ENCODE measurements at regions not wholly inside any gene's neighbourhood (a gene's known extent, or its start where the extent isn't known, plus 50 kb on each side); places are given as distances from the start of the nearest gene placed in this dataset.

- no peak overlapping the region for H3K23ac ChIP-seq (ENCODE audit: insufficient read length, low read depth, low read length)
- no peak overlapping the region for H3K56ac ChIP-seq (ENCODE audit: insufficient read length, low read depth, low read length)
- no peaks in the 10 kb centered on the region for H3K23me2 ChIP-seq (ENCODE audit: insufficient read length, low read depth, low read length, poor library complexity, severe bottlenecking)
- Mint-ChIP-seq H3K4me3 (no peak overlapping the region), H3K4me1 (peaks cover 25 to 26% of the 10 kb centered on the region in 2 experiments), H3K27me3 (ENCODE audit: low read depth) (peaks cover 6% of the 10 kb centered on the region), H3K36me3 (ENCODE audit: insufficient read depth in 1 of 3, low read depth in 3 of 3) (no peaks in the 10 kb centered on the region), H3K9me3 (no peaks in the 10 kb centered on the region), H3K27ac (no peak overlapping the region)
- H3K9me3 ChIP-seq (ENCODE audit: control insufficient read depth, low read depth, low read length), result no peaks in the 10 kb centered on the region
- no peak overlapping the region for H4K8ac ChIP-seq (replicated peaks; ENCODE audit: insufficient read length, low read depth, low read length)
- H3K79me1 ChIP-seq (ENCODE audit: insufficient read depth, low read depth, low read length, poor library complexity, severe bottlenecking), result no peaks in the 10 kb centered on the region
- no CpG with 5 or more reads among the region's 5 CpGs for WGBS (ENCODE audit: extremely low coverage, insufficient read length, low lambda C conversion rate)
- H3K27me3 ChIP-seq (ENCODE audit: insufficient read depth, low read length), result no peaks in the 10 kb centered on the region
- H4K5ac ChIP-seq (ENCODE audit: insufficient read length, low read depth, low read length), result no peak overlapping the region
- no peak overlapping the region for H3K4ac ChIP-seq (ENCODE audit: low read depth, low read length)
- no peak overlapping the region for H3K14ac ChIP-seq (ENCODE audit: insufficient read depth, low read length)
- no peak overlapping the region for H3K27ac ChIP-seq (ENCODE audit: insufficient read length, low read depth, low read length)
- H2AK5ac ChIP-seq (ENCODE audit: insufficient read length, low read length), result no peak overlapping the region
- H2AFZ ChIP-seq (ENCODE audit: low read length), result no peak overlapping the region
- H3K18ac ChIP-seq (ENCODE audit: insufficient read length, low read depth, low read length), result no peak overlapping the region
- H3K4me2 ChIP-seq (ENCODE audit: insufficient read depth, insufficient read length, low read length), result no peak overlapping the region
- no peak overlapping the region for H2BK5ac ChIP-seq (ENCODE audit: insufficient read length, low read length)
- no peak for DNase-seq
- H2BK20ac ChIP-seq (ENCODE audit: low read depth, low read length, poor library complexity, severe bottlenecking), result no peak overlapping the region
- H4K91ac ChIP-seq (ENCODE audit: insufficient read length, low read depth, low read length), result no peak overlapping the region
- no peak for TF ChIP-seq CTCF (conservative IDR thresholded peaks at IDR 0.05)
- no peak overlapping the region for H2BK15ac ChIP-seq (ENCODE audit: low read depth, low read length)
- H2BK12ac ChIP-seq (ENCODE audit: insufficient read length, low read depth, low read length), result no peak overlapping the region
- H3K4me1 ChIP-seq (ENCODE audit: insufficient read depth, low read length), result no peaks in the 10 kb centered on the region; the same call in 1 of the 2 replicates
- no peaks in the 10 kb centered on the region for H3K79me2 ChIP-seq (ENCODE audit: insufficient read depth, low read length)
- H3T11ph ChIP-seq (ENCODE audit: low read length), result no peak overlapping the region
- H4K20me1 ChIP-seq (ENCODE audit: control insufficient read depth, insufficient read depth, insufficient read length), result no peaks in the 10 kb centered on the region
- no peak overlapping the region for H3K9ac ChIP-seq (ENCODE audit: extremely low read depth, insufficient read length, low read length)
- H2BK120ac ChIP-seq (ENCODE audit: low read depth, low read length, poor library complexity, severe bottlenecking), result no peak overlapping the region
Observed at GRCh38 chr3:157096328-157096727, 63.6 kb downstream of the CCNL1 start.

Measured in H9 (cell line).